Mucosa of gallbladder (tissue), 1 donor: ENCODE measurements at regions not wholly inside any gene's neighbourhood (a gene's known extent, or its start where the extent isn't known, plus 50 kb on each side); places are given as distances from the start of the nearest gene placed in this dataset.
"Not testable (repeated sequence)": the region's sequence is repeated elsewhere in the genome, so short reads cannot be mapped to it uniquely, and the experiment has no call there.

ENCODE experiments used
- DNase-seq: peaks from one replicate; pipeline ENCODE4 v3.0.0-alpha.2; 2020; ENCODE audit warnings: low spot score
- donor health status: DM: no; HTN: no; CAD: no.

DNA sequence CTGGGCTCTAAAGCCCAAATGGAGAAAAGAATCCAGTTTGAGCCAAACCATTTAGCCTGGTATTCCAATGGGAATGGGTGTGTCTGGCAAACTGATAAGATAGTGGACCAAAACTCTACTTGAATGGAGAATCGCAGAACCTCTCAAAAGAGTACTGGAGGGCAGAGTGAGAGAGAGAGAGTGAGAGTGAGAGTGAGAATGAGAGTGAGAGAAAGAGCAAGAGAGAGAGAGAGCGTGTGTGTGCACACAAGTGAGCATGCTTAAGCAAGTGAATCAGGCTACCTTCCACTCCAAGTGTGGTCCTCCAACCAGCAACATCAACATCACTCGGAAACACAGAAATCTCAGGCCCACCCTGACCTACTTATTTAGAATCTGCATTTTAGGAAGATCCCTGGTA lies 58.8 kb downstream of the UQCRFS1 start:
- no peak for DNase-seq

DNA sequence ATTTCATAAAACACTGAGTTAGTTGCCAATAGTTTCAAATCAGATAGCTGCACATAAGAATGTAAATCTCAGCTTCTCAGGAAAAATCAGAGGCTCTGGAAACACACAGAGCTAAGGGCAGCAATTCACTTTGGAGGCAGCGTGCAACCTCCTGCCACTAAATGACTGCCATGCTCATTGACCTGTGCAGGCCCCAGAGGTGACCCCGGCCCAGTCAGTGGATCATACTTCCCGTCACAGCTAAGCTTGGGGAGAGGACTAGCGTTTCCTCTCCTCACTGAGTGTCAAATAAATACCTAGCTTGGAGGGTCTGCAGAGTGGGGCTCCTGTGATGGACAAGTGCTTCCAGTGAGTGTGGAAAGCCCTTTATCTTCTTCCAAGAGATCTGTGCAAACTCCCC lies 67.2 kb downstream of the UQCRFS1 start:
- DNase-seq, result no peak

DNA sequence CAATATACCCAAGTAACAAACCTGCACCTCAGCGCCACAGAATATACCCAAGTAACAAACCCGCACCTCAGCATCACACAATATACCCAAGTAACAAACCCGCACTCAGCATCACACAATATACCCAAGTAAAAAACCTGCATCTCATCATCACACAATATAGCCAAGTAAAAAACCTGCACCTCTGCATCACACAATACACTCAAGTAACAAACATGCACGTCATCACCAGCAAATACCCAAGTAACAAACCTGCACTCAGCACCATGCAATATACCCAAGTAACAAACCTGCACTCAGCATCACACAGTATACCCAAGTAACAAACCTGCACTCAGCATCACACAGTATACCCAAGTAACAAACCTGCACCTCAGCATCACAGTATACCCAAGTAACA lies 69.8 kb downstream of the UQCRFS1 start:
- DNase-seq, result no peak

DNA sequence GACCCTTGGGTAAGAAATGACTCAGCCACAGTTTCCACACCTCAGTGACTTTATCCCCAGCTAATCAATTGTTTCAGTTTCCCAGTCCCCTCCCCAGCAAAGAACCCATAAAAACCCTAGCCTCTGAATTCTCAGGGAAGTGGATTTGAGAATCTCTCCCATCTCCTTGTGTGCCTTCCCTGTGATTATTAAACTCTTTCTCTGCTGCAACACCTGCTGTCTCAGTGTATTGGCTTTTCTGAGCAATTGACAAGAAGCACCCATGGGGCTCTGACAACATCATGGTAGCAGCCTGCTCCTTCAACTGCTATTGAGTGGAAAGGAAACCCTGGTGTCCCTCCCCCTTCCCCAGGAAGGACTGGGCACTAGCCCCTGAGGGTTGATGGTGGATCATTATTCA lies 73.7 kb downstream of the UQCRFS1 start:
- DNase-seq, result no peak

DNA sequence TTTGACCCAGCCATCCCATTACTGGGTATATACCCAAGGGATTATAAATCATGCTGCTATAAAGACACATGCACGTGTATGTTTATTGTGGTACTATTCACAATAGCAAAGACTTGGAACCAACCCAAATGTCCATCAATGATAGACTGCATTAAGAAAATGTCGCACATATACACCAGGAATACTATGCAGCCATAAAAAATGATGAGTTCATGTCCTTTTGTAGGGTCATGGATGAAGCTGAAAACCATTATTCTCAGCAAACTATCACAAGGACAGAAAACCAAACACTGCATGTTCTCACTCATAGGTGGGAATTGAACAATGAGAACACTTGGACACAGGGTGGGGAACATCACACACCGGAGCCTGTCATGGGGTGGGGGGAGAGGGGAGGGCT lies 74.7 kb downstream of the UQCRFS1 start:
- not testable (repeated sequence) for DNase-seq

DNA sequence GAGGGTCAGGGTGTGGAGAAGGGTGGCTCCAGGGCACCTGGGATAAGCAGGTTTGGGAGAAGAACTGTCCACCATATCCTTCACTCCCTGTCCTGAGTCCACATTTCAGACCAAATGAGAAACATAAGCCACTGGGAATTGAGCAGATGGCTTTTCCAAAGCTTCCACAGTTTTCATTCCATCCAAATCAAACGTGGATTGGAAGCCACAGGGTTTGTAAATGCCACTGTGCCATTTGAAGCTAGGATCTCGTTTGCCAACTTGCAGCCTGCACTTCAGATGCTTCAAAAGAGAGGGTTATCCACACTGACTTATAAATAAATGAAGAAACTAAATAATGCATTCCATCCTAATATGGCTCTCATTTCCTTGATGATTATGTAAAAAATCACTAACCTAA lies 81.5 kb downstream of the UQCRFS1 start:
- no peak for DNase-seq

DNA sequence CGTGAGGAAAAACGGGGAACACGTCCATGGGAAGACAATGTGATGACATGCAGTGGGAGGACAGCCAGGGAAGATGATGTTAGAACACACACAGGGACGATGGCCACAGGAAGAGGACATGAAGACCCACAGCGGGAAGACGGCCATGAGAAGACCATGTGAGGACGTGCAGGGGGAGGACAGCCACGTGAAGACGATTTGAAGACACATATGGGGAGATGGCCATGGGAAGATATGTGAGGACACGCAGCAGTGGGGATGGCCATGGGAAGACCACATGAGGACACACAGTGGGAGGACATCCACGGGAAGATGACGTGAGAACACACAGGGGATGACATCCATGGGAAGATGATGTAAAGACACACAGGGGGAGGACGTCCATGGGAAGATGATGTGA lies 83.8 kb downstream of the UQCRFS1 start:
- no peak for DNase-seq

DNA sequence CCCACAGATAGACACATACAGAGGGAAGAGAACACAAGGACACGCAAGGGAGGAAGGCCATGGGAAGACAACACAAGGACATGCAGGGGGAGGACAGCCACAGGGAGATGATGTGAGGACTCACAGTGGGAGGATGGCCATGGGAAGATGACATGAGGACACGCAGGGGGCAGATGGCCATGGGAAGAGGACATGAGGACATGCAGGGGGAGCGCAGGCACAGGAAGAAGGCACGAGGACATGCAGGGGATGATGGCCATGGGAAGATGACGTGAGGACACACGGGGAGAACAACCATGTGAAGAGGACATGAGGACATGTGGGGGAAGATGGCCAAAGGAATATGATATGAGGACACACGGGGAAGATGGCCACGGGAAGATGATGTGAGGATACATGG lies 84.7 kb downstream of the UQCRFS1 start:
- no peak for DNase-seq

DNA sequence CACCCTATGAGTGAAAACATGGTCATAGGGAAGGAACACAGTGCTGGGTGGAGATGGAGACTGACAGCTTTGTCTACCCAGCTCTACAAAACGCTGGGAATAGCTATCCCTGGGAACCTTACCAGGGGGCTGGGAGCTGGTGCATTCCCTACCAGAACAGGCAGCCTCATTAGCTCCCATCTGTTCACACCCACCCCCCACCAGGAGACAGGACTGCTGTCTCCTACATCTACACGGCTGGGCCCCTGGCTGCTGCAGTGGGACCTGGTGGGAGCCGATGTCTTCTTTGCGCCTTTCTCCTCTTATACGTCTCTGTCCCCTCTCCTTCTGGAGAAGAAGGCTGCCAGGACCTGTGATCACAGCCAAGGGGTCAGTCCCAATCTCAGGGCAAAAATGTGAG lies 90.8 kb downstream of the UQCRFS1 start:
- no peak for DNase-seq

DNA sequence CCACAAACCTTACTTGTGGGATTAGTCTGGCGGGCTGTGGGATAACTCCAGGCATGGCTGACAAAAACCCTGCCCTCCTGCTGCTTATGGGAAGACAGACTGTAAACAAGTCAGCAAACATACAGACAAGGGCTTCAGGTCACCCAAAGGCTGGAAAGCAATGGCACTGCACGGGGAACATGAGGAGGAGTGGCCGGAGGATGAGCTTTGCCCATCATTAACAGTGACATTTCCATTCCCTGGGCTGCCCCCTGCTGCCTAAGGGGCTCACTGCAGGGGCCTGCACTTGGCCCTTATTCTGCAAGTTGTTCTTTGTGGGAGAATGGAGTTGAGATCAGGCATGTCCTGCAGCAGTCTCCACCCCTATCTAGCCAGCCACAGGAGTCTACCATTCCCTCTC lies 91.3 kb downstream of the UQCRFS1 start:
- no peak for DNase-seq

DNA sequence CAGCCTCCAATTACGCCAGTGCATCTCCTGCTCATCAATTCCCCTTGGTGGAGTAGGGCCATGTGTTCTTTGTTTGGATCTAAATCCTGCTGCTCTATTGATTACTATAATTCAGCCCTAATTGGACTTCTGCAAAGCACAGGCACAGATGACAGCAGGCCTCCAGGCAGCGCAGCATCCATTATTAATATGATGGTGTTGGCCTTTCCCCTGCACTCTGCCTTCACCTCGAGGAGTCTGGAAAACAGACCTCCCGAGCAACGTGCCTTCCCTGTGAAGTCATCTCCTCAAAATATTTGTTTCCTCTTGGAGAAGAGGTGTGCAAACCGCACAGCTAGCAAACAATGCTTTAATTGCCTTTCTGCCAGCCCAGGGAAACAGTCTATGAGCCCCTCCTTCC lies 92.5 kb downstream of the UQCRFS1 start:
- no peak for DNase-seq

DNA sequence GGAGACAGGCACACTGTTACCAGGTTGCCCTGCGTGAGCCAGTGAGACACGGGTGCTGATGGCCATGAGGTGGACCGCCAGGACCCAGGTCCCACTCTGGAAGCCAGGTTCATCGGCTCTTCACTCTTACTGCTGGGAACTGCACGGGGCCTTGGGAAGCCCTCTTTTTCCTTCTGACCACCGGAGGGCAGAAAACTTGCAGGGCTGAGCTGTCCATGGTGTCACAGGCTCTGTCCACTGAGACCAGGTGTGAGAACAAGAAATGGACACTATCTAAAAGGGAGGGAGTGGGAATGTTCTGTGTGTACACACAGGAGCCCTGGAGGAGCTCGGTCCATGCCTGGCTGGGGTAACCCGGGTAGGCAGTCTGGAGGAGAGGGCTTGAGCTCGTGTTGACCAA lies 93.4 kb downstream of the UQCRFS1 start:
- no peak for DNase-seq

DNA sequence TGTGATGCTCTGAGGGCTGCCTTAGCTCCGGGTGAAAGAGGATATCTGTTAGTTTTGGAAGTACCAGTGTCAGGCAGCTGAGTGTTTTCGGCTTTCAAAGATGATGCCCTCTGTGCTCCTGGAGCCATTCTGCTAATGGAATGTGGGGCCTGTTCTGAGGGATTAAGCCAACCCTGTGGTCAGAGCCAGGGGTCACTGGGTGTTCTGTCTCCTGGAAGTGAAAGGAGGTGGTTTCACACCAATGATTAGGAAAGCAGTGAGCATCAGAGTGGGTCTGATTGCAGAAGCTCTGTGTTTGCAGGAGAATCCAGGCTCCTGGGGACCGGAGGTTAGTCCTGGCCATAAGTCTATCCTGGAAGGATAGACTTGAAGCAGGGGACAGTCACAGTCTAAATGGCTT lies 94.6 kb downstream of the UQCRFS1 start:
- DNase-seq, result no peak

DNA sequence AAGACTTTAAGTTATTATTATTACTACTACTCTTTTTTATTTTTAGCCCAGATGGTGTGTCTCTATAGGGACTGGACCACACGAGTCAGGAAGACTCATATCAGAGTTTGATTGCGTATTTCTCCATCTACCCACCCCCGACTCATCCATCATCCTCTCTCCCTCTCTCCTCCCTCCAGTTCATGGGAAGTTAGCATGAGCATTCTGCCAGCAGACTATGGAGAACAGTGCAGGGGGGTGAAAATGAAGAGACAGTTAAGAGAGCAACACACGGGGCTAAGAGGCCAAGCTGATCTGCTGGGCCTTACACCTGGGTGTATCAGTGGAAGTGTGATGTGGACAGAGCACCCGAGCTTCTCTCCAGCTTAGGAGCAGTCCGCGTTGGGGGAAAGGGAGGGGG lies 95.0 kb downstream of the UQCRFS1 start:
- DNase-seq, result no peak

DNA sequence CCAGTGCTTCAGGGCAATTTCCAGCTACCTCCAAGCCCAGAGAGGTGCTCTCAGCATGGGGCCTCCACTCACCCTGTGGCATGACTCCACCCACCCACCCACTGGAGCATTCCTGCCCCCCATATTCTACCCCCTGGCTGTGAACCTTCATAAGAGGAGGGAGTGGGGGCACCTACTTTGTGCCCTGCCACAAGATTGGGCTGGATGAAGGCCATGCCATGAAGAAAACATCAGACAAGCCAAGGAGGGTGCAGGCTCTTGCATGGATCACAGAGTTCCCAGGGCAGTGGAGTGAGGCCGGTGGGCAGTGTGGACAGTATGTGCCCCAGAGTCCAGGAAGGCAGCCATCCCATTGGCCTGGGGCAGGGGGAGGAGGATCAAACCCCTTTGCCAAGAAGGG lies 97.8 kb downstream of the UQCRFS1 start:
- DNase-seq, result no peak

DNA sequence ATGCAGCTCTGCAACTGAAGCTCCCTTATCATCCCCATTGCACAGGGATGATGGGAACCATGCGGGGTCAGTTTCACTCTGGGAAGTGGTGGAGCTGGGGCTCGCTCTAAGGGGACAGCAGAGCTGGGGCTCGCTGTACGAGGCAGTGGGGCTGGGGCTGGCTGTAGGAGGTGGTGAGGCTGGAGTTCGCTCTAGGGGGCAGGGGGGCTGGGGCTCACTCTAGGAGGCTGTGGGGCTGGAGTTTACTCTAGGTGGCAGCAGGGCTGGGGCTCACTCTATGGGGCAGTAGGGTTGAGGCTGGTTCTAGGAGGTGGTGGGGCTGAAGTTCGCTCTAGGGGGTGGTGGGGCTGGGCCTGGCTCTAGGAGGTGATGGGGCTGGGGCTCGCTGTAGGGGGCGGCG lies 99.1 kb downstream of the UQCRFS1 start:
- no peak for DNase-seq

DNA sequence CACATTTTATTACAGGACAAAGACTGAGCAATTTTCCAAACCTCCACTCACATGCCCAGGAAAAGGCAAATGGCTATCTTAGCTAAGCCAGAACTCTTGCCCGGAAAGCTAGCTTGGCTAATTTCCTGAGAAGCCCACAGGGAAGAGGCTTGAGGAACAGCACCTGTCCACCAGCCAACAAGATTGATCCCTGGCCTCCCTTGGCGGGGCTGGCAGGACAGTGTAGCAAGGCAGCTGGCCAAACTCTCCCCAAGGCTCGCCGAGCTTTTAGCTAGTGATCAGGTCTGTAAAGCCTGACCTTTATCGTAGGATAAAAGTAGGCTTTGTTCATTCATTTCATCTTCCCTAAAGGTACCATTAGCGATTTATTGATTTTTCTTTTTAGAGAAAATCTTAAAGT lies 101.4 kb downstream of the UQCRFS1 start:
- no peak for DNase-seq

DNA sequence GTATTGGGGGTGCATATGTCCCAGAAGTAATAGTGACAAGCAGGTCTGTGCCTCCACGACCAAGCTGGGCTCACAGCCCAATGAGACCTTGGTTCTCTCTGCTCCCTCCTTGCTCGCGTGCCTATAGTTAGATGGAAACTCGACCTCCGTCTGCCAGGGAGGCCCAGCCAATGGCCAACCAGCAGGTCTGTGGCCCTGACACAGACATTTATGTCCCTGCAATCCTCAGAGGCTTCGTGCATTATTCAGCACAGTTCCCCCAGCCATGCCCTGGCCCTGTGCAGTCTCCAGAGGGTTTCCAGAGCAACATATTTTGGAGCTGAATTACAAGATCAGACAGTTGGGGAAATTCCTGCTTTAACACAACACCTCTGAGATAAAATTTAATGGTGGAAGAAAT lies 105.1 kb downstream of the UQCRFS1 start:
- no peak for DNase-seq

DNA sequence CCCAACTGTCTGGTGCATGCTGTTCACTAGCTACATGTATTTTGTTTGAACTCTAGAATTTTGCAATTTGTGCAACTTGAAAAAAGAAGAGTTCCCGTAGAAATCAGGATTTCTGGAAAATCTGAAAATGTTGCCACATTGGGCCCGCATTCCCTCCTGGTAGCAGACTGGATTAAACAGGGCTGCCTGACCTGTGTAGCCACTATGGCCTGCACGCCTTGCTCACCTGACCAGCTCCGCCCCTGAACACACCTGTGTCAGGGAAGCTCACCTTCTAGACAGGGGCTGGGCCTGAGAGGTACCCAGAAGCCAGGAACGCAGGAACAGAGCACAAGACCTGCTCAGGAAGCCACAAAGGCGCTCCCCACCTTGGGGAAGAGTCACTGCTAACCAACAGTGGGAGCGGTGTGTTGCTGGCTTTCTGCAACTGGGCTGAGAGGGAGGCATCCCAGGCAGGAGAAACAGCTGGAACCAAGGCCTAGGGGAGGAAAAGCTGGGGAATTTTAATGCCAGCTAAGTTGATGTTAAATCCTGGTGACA lies 106.5 kb downstream of the UQCRFS1 start:
- DNase-seq, result no peak

DNA sequence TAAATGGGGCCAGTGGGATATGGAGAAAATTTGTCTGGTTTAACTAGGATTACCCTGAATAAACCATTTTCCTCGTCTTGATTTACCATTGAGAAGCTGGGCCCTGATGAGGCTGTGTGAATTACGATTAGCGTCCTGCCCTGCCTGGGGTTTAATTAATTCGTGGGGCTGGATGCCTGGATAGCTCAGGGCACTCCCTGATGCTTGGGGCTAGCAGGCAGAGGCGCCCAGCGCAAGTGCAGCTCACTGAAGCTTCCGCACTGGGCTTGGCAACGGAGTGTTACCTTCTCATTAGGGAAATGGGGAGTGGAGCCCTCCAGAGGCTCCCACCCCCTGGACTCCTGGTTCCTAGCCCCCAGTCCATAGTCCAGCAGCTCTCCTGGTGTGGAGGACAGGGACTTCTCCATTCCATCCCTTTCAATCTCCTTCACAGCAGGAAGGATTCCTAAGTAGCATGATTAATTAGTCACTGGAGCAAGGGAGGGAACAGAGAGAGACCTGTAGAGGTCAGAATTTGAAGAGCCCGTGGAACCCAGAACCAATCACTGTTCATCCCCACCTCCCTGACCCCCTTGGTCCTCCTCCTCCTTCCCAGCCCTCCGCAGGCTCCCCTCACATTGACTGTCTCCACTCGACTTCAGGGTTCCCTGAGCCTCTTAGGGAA lies 107.2 kb downstream of the UQCRFS1 start:
- no peak for DNase-seq

DNA sequence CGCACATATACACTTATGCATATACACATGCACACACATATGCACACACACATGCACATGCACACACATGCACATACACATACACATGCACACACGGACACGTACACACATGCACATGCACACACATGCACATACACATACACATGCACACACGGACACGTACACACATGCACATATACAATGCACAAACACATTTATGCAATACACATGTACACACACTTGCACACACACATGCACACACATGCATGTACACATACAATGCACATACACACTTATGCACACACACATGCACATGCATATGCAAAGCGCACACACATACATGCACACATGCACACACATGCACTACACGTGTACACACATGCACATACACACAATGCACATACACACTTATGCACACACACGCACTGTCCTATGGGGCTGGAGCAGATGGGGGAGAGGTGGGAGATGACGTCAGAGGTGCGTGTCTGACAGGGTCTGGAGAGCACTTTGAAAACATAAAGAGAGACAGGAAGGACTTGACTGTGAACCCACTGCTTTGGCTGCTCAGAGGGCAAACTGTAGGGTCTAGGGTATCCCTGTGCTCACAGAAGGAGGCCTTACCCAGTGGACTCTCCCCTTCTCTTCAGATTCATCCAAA lies 108.2 kb downstream of the UQCRFS1 start:
- no peak for DNase-seq

DNA sequence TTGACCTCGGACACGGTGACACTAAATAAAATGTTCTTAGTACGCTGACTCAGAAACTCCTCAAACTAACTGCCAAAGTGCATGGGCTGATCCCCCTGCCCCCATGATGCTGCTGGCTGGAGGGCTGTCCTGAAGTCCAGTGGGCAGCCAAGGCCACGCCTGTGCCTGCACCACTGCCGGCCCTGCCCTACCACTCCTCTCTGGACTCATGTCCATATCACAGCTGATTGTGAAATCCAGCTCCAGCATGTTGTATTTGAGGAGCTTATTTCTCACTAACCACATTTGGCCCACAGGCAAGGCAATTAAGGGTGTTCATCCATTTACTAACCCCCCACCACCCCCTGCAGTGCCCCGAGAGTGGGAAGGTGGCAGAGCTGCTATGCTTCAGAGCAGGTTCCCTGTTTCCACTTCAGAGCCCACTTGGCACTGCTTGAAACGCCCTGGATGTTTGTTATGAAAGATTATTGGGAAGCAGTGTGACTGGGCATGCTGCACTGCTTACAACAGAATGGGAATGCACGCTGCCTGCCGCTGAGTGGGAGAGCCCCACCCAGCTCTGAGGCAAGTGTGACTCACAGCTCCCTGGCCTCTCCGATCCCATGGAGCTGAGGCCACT lies 114.0 kb downstream of the UQCRFS1 start:
- peak; percentile 76 for DNase-seq

DNA sequence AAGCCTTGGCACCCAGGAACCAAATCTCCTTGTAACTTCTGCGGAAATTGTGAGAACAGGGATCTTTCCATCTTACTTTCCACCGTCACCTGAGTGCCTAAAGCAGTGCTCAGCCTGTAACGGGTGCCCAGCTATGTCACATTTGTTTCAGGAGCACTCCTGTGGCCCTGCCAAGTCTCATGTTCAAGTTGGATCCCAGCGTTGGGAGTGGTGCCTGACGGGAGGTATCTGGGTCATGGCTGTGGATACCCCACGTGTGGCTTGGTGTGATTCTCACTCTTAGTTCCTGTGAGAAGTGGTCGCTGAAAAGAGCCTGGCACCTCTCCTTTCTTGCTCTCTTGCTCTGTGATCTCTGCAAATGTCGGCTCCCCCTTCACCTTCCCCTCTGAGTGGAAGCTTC lies 114.9 kb downstream of the UQCRFS1 start:
- DNase-seq, result no peak
